Stimulated activated naive B cell treated with anti-CD40 and anti-IgM and Interleukin-4, amounts not matched to agents 10 μg/mL and 1 μg/mL and 100 μg/mL, for 72 hours (primary cell): ENCODE measurements at regions not wholly inside any gene's neighbourhood (a gene's known extent, or its start where the extent isn't known, plus 50 kb on each side); places are given as distances from the start of the nearest gene placed in this dataset.

Experiments used
- ATAC-seq, 2 donors: fragments of 150-1000 bp; cut with Tn5 transposase; replicated peaks; 2 replicates each; pipeline ENCODE4 v1.10.0; 2021; ENCODE audit warnings: moderate library complexity in 1 of 2
- DNase-seq: peaks from one replicate; pipeline ENCODE4 v3.0.0; 2021
- H3K27ac Mint-ChIP-seq: one replicate; pipeline ENCODE4 v1.8.0; 2022; ENCODE audit warnings: mild to moderate bottlenecking, mixed read lengths
- H3K27me3 Mint-ChIP-seq, 2 donors: one replicate each; pipeline ENCODE4 v1.8.0; 2022; ENCODE audit warnings: mixed read lengths in 2 of 2
- H3K36me3 Mint-ChIP-seq, 2 donors: one replicate each; pipeline ENCODE4 v1.8.0; 2022; ENCODE audit warnings: mixed read lengths in 2 of 2, mild to moderate bottlenecking in 1 of 2
- H3K4me1 Mint-ChIP-seq, 2 donors: one replicate each; pipeline ENCODE4 v1.8.0; 2022; ENCODE audit warnings: mixed read lengths in 2 of 2, mild to moderate bottlenecking in 1 of 2
- H3K4me3 Mint-ChIP-seq, 2 donors: one replicate each; pipeline ENCODE4 v1.8.0; 2022; ENCODE audit warnings: mild to moderate bottlenecking in 2 of 2, mixed read lengths in 2 of 2, moderate library complexity in 1 of 2
- H3K9me3 Mint-ChIP-seq, 2 donors: one replicate each; pipeline ENCODE4 v1.8.0; 2022; ENCODE audit warnings: mixed read lengths in 2 of 2, mild to moderate bottlenecking in 1 of 2

DNA sequence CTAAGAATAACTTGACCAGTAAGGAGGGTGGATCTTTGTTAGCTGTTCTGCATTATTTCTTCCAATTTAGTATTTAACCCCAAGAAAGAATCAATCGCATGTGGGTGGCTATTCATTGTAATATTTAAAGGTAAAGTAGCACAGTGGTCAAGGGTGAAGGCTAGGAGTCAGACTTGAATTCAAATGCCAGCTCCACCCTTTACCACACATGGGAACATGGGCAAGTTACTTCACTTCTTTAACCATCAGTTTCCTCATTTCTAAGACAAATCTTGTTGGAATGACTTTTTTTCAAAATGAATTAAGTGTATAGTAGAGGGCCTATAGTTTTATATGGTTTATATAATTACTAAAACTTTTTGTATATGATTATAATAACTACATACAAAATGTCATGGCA lies 71.3 kb upstream of the S1PR1 start:
- ATAC-seq (no peak), DNase-seq (no peak)
- peaks cover 0 to 2% of the 10 kb centered on the region in 2 donors for H3K9me3 Mint-ChIP-seq
- H3K27me3 Mint-ChIP-seq, result no peaks in the 10 kb centered on the region
- H3K4me3 Mint-ChIP-seq, result no peak overlapping the region
- peaks cover 2 to 10% of the 10 kb centered on the region in 2 donors for H3K4me1 Mint-ChIP-seq
- H3K27ac Mint-ChIP-seq, result no peak overlapping the region
- peaks cover 0 to 1% of the 10 kb centered on the region in 2 donors for H3K36me3 Mint-ChIP-seq

DNA sequence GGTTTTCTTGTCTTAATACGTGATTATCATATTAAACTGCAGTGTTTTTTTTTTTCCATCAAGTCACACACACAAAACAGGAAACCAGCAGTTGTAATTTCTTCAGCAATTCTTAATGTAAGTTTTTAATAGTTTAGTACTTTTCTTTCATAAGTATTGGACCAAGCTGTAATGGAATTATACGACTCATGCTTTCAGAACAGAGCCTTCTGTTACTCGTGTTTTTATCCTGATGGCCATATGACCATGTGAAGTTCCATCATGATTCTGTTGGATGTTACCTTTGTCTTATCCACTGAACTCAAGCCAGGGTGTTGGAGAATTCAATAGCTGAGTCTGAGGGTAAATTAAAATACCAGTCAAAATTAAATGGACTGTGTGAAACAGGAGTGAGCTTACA lies 72.0 kb upstream of the S1PR1 start:
- peaks cover 0 to 2% of the 10 kb centered on the region in 2 donors for H3K9me3 Mint-ChIP-seq
- H3K27me3 Mint-ChIP-seq, result no peaks in the 10 kb centered on the region
- peaks cover 2 to 10% of the 10 kb centered on the region in 2 donors for H3K4me1 Mint-ChIP-seq
- H3K4me3 Mint-ChIP-seq, result no peak overlapping the region
- peaks cover 0 to 1% of the 10 kb centered on the region in 2 donors for H3K36me3 Mint-ChIP-seq
- DNase-seq (no peak), ATAC-seq (no peak)
- H3K27ac Mint-ChIP-seq, result no peak overlapping the region

DNA sequence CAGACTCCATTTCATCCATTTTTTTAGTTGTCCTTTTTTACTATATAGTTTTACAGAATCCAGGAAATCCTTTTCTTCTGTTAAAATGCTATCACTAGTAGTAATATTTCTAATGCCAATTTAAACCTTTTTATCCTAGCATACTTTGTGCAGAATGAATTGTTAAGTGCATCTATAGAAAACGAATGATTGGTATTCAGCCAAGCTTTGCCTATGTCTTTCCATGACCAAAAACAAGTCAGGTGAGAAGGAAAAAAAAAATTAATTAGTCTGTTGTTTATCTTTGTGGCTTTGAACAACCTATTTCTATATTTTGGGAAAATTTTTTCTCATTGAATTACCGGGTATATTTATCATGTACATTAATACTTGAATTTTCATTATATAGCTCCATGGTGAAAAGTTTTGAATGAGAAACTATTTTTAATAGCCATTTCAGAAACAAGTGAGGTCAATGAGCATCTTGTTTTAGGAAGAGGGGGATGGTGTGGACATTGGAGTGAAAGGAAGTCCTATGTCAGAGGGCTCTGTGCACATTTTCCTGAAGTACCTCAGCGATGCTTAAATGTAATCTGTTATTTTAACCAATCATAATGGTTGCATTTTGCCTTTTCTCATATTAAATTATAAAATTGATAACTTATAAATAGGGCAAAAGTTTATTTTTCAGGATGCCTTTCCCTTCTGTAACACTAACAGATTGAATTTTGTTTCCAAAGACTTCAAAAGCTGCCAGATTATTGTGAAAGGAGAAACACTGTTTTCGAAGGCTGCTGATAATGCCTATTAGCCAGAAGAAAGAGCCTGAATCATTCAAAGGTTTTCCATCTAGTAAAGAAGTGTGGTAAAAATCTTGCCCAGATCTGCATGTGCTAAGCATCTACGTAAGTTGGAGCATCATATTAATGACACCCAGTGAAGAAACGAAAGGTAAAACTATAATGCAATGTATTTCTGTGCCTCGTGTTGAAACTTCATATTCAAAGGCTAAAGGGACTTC lies 73.8 kb upstream of the S1PR1 start:
- DNase-seq (no peak), ATAC-seq (no peak)
- H3K4me1 Mint-ChIP-seq, result peaks cover 2 to 10% of the 10 kb centered on the region in 2 donors
- H3K4me3 Mint-ChIP-seq, result no peak overlapping the region
- H3K27me3 Mint-ChIP-seq, result no peaks in the 10 kb centered on the region
- H3K36me3 Mint-ChIP-seq, result peaks cover 0 to 1% of the 10 kb centered on the region in 2 donors
- H3K27ac Mint-ChIP-seq, result no peak overlapping the region
- H3K9me3 Mint-ChIP-seq, result peaks cover 0 to 2% of the 10 kb centered on the region in 2 donors

DNA sequence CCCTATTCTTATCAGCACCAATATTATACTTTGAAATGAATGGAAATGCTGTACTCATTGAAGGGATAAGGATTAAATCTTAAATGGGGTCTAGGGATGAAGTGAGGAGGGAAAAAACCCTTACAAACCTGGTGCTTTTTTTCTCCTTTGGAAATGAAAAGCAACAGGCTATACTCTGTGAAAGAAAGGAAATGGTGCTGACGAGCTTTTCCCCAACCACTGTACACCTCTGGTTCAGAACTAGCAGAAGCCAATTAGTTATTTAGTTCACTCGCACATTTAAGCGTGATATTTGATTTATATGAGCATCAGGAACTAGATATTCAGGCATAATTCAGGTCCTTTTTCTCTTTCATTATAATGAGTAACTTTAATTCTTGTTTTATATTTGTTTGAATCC lies 74.5 kb upstream of the S1PR1 start:
- Mint-ChIP-seq H3K27ac (no peak overlapping the region), H3K36me3 (no peaks in the 10 kb centered on the region), H3K4me1 (peaks cover 2 to 10% of the 10 kb centered on the region in 2 donors), H3K27me3 (no peaks in the 10 kb centered on the region), H3K4me3 (no peak overlapping the region), H3K9me3 (peaks cover 0 to 2% of the 10 kb centered on the region in 2 donors)
- ATAC-seq (no peak), DNase-seq (no peak)

DNA sequence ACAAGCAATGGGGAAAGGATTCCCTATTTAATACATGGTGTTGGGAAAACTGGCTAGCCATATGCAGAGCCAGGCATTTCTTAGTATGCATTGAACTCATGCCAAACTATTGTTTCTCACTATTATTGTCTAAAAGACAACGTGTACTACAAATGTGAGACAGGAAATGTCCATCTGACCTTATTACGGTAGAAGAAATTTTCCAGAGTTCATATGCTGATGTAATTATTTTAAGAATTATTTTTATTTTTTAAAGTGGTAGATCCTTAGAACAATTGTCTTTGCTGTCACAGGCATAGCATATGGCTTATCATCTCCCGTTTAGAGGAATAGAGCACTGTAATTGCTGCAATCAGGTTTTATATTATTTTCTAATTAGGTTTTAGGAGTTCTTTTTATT lies 75.2 kb upstream of the S1PR1 start:
- no peaks in the 10 kb centered on the region for H3K36me3 Mint-ChIP-seq
- no peak overlapping the region for H3K4me3 Mint-ChIP-seq
- no peaks in the 10 kb centered on the region for H3K27me3 Mint-ChIP-seq
- peaks cover 2 to 8% of the 10 kb centered on the region in 2 donors for H3K4me1 Mint-ChIP-seq
- no peak overlapping the region for H3K27ac Mint-ChIP-seq
- H3K9me3 Mint-ChIP-seq, result peaks cover 0 to 2% of the 10 kb centered on the region in 2 donors
- ATAC-seq (no peak), DNase-seq (no peak)

DNA sequence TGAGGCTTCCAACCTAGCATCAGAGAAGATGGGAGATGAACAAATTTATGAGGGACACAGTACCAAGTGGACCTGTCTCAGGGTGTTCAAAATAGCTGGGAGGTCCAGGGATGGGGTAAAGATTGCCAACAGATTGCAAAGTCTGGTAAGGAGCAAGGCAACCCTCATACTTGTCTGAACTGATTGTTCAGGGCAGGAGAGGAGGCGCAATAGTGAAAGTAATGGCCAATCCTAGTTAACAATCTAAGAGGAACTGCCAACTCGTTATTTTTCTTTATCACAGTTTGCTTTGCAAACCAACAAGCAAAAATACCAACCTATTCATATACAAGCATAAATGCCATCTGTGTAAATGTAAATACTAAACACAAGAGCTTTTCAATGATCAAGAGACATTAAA lies 78.4 kb upstream of the S1PR1 start:
- H3K9me3 Mint-ChIP-seq, result no peaks in the 10 kb centered on the region
- no peak overlapping the region for H3K27ac Mint-ChIP-seq
- no peak overlapping the region for H3K4me3 Mint-ChIP-seq
- no peaks in the 10 kb centered on the region for H3K27me3 Mint-ChIP-seq
- H3K36me3 Mint-ChIP-seq, result no peaks in the 10 kb centered on the region
- ATAC-seq (no peak), DNase-seq (no peak)
- H3K4me1 Mint-ChIP-seq, result peaks cover 8% of the 10 kb centered on the region in 2 donors

DNA sequence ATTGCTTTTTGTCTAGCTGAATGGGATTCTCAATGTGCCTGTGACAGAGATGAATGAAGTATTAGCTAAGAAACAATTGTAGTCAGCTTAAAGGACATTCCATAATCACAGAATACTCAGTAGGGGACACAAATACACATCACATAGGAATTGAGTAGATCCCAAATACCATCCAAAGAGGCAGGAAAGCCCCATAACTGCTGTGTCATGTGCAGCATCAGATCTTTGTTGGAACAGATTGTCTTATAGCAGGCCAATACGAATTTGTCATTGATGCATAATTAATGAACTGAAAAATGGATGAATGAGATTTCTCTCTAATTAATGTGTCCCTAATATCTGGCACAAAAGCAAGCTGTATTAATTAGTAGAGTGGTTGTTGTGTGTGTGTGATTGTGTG lies 82.3 kb upstream of the S1PR1 start:
- no peaks in the 10 kb centered on the region for H3K27me3 Mint-ChIP-seq
- ATAC-seq (no peak), DNase-seq (no peak)
- peaks cover 15 to 22% of the 10 kb centered on the region in 2 donors for H3K4me1 Mint-ChIP-seq
- H3K36me3 Mint-ChIP-seq, result no peaks in the 10 kb centered on the region
- no peak overlapping the region for H3K27ac Mint-ChIP-seq
- H3K4me3 Mint-ChIP-seq, result no peak overlapping the region
- no peaks in the 10 kb centered on the region for H3K9me3 Mint-ChIP-seq

DNA sequence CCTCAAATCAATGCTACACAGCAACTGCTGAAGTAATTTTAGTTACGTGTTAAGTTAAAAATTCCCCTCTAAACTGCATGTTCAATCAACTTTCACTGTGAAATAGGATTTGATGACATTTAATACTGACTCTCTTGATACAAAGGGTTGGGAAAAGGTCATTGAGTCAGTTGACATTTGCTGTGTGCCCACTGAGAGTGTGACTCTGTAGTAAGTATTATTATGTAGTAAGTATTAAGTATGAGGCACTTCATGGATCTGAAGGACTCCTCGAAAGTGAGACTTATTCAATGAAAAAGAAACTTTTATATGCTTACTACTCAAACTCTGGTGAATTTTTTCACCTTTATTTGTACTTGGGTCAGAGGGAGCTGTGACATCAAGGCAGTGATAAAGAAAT lies 83.1 kb upstream of the S1PR1 start:
- DNase-seq, result peak; percentile 16
- H3K4me1 Mint-ChIP-seq, result peaks cover 21 to 30% of the 10 kb centered on the region in 2 donors
- H3K9me3 Mint-ChIP-seq, result no peaks in the 10 kb centered on the region

DNA sequence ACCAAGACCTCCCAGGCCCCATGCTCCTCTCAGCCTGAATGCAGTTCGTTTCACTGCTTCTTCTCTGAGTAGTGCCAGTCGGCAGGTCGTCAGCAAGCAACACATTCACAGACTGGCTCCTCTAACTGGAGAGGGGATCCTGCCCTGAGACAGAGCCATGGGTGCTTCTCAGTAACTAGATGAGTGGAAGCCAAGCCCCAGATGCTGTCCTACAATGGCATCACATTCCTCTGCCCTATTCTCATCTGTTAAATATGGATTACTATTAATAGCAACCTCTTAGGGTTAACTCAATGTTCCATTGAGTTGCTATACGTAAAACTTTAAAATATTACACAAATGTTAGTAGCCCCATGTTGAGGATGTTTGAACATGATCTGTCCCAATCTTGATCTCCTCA lies 84.2 kb upstream of the S1PR1 start:
- no peak overlapping the region for H3K4me3 Mint-ChIP-seq

More for the DNA sequence above, 83.1 kb upstream of the S1PR1 start:
- Mint-ChIP-seq H3K27ac (no peak overlapping the region), H3K4me3 (peak overlapping the region in 1 of 2 donors; percentile 22), H3K36me3 (no peaks in the 10 kb centered on the region), H3K27me3 (no peaks in the 10 kb centered on the region)
- peak; percentile 96 to 98 for ATAC-seq

DNA sequence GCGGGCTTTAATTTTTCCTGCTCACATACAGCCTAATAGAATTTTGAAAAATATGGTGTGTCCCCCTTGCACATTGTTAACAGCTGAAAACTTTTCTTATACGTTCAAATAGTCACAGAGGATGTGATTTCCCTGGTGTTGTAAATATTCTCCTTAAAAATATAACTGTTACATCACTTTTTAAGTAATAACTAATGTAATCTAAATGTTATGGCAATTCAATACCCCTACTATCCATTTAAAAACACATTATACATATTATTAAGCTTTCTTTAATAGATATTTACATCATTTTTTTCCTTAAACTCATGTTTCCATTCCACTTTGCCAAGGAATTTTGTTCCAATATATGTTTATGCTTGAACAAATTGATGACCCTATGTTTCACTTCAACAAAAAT lies 85.5 kb upstream of the S1PR1 start:
- H3K36me3 Mint-ChIP-seq, result no peaks in the 10 kb centered on the region
- no peak for ATAC-seq
- H3K4me3 Mint-ChIP-seq, result no peak overlapping the region
- no peak overlapping the region for H3K27ac Mint-ChIP-seq
- no peaks in the 10 kb centered on the region for H3K9me3 Mint-ChIP-seq
- H3K4me1 Mint-ChIP-seq, result peaks cover 21 to 43% of the 10 kb centered on the region in 2 donors
- no peaks in the 10 kb centered on the region for H3K27me3 Mint-ChIP-seq
- no peak for DNase-seq

More for the DNA sequence above, 84.2 kb upstream of the S1PR1 start:
- Mint-ChIP-seq H3K36me3 (no peaks in the 10 kb centered on the region), H3K9me3 (no peaks in the 10 kb centered on the region), H3K4me1 (peaks cover 21 to 34% of the 10 kb centered on the region in 2 donors), H3K27ac (no peak overlapping the region), H3K27me3 (no peaks in the 10 kb centered on the region)
- no peak for DNase-seq
- ATAC-seq, result no peak

DNA sequence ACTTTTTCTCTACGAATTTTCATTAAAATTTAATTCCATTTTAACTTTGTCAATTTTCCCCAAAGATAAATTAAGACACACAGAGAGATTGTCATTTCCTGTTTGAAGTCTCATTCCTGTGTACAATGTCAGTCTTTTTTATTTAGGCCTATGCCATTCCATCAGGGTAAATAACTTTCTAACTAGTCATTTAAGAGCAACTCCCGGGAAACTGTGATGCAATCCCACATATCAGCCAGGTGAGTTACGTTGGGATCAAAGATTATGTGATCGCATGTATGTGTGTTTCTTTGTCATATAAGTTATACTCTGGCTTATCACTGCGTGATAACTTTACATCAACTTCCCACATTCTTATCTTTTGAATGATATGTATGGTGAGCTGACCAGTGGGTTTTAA lies 86.1 kb upstream of the S1PR1 start:
- Mint-ChIP-seq H3K4me3 (no peak overlapping the region), H3K27ac (no peak overlapping the region), H3K27me3 (no peaks in the 10 kb centered on the region), H3K9me3 (no peaks in the 10 kb centered on the region), H3K4me1 (peaks cover 24 to 45% of the 10 kb centered on the region in 2 donors), H3K36me3 (no peaks in the 10 kb centered on the region)
- ATAC-seq (no peak), DNase-seq (no peak)

DNA sequence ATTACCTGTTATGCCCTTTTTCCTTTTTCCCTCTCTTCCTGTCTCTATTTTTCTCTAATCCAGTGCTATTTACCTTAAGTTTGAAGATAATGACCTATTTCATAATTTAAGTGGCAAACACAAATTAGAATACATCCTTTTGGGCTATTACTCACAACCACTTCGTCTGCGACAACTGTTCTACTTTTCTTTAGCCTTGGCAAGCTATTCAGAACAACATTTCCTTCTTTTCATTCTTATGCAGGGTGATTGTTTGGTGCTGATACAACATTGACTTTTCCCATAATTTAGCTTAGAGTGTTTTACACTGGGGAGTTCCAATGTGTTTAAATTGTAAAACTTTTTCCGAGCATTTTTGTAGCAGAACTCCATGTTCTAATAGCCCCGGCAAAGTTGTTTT lies 86.6 kb upstream of the S1PR1 start:
- no peaks in the 10 kb centered on the region for H3K9me3 Mint-ChIP-seq
- ATAC-seq, result no peak
- no peaks in the 10 kb centered on the region for H3K36me3 Mint-ChIP-seq
- DNase-seq, result no peak
- H3K4me3 Mint-ChIP-seq, result no peak overlapping the region
- H3K27me3 Mint-ChIP-seq, result no peaks in the 10 kb centered on the region
- H3K4me1 Mint-ChIP-seq, result peaks cover 24 to 45% of the 10 kb centered on the region in 2 donors
- no peak overlapping the region for H3K27ac Mint-ChIP-seq

DNA sequence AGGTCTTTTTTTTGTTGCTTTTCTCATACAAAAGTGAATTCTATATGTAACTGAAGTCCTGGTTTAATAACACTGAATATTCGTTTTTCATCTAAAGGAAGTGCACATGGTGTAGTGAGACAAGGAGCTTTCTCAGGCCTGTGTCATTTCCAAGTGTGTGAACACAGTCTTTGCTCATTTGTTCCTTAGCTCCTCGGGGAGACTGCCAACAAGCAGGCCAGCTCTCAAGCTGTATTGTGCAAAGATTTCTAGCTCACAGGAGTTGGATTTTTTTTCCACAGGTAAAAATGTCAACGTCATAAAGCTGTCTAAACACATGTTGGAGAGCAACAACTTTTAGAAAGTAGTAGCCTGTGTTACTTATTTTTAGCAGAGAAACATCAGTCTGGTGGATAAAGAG lies 87.8 kb upstream of the S1PR1 start:
- H3K27ac Mint-ChIP-seq, result no peak overlapping the region
- H3K36me3 Mint-ChIP-seq, result no peaks in the 10 kb centered on the region
- no peaks in the 10 kb centered on the region for H3K9me3 Mint-ChIP-seq
- peaks cover 21 to 57% of the 10 kb centered on the region in 2 donors for H3K4me1 Mint-ChIP-seq
- no peaks in the 10 kb centered on the region for H3K27me3 Mint-ChIP-seq
- no peak for ATAC-seq
- no peak for DNase-seq
- H3K4me3 Mint-ChIP-seq, result no peak overlapping the region

DNA sequence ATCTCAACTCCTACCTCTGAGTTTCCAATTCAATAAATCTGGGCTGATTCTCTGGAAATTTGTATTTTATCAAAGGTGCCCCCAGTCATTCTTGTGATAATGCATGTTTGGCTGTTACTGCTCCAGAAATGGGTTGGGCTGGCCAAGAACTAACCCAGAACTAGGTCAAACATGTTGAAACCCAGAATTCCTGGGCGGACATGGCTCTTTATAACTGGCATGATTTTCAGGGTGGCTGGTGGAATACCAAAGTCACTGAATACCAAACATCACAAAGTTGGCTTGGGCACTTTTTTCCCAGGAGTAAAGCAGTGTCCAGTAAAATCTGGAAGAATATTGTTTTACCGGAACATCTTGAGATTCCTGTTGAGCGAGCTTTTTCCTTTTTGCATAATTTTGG lies 89.4 kb upstream of the S1PR1 start:
- peaks cover 17 to 56% of the 10 kb centered on the region in 2 donors for H3K4me1 Mint-ChIP-seq
- ATAC-seq (no peak), DNase-seq (no peak)
- H3K27ac Mint-ChIP-seq, result no peak overlapping the region
- H3K4me3 Mint-ChIP-seq, result no peak overlapping the region
- H3K36me3 Mint-ChIP-seq, result no peaks in the 10 kb centered on the region
- no peaks in the 10 kb centered on the region for H3K9me3 Mint-ChIP-seq
- no peaks in the 10 kb centered on the region for H3K27me3 Mint-ChIP-seq

DNA sequence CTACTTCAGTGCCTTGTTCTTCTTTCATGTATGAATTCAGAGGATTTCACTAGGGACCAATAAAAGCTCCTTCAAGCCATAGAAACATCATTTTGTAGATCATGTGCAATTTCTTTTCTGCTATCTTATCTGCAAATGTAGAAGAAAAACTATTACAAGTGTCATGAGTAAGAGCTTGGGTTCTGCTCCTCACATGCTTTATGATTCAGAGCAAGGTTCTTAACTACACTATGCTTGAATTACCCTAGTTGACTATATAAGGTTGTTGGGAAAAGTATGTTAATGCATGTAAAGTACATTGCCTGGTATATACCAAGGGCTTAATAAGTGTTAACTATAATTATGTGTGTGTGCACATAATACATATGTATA lies 91.4 kb upstream of the S1PR1 start:
- H3K4me1 Mint-ChIP-seq, result peaks cover 17 to 51% of the 10 kb centered on the region in 2 donors
- no peaks in the 10 kb centered on the region for H3K27me3 Mint-ChIP-seq
- H3K9me3 Mint-ChIP-seq, result no peaks in the 10 kb centered on the region
- peak overlapping the region in 1 of 2 donors; percentile 7 for H3K4me3 Mint-ChIP-seq
- H3K27ac Mint-ChIP-seq, result peak overlapping the region; percentile 92
- H3K36me3 Mint-ChIP-seq, result no peaks in the 10 kb centered on the region
- ATAC-seq, result peak; percentile 43 to 44
- DNase-seq, result no peak
